Tibial artery (tissue), 4 donors: ENCODE measurements at regions not wholly inside any gene's neighbourhood (a gene's known extent, or its start where the extent isn't known, plus 50 kb on each side); places are given as distances from the start of the nearest gene placed in this dataset.
"Not testable (repeated sequence)": the region's sequence is repeated elsewhere in the genome, so short reads cannot be mapped to it uniquely, and the experiment has no call there.

Experiments
- DNase-seq, 2 donors: peaks; one replicate each; pipeline ENCODE4 v3.0.0-alpha.2; 2019
- H3K27ac ChIP-seq, 2 donors: fragments of 200-600 bp; sonication (generic) in 1 of 2; 1 replicate in 1 of 2; 2 replicates in 1 of 2; pipeline ENCODE4 v1.5.1; 2018 to 2019; ENCODE audit warnings: mild to moderate bottlenecking in 1 of 2
- H3K27me3 ChIP-seq, 2 donors: fragments of 200-600 bp; sonication (generic) in 1 of 2; one replicate each; pipeline versions ENCODE4 v1.5.1 to v1.6.0; 2016 to 2019
- H3K36me3 ChIP-seq, 3 donors: fragments of 200-600 bp; sonication (generic) in 2 of 3; one replicate each; pipeline ENCODE4 v1.5.1; 2016 to 2019; ENCODE audit warnings: mild to moderate bottlenecking in 2 of 3
- H3K4me1 ChIP-seq, 4 donors: fragments of 200-600 bp; sonication (generic) in 2 of 4; 1 replicate in 3 of 4; 2 replicates in 1 of 4; pipeline ENCODE4 v1.5.1; 2016 to 2019
- H3K4me3 ChIP-seq, 2 donors: fragments of 200-600 bp; sonication (generic) in 1 of 2; 1 replicate in 1 of 2; 2 replicates in 1 of 2; pipeline ENCODE4 v1.5.1; 2018 to 2019; ENCODE audit warnings: mild to moderate bottlenecking in 2 of 2
- H3K9me3 ChIP-seq, 3 donors: fragments of 200-600 bp; sonication (generic) in 1 of 3; one replicate each; pipeline ENCODE4 v1.5.1; 2016 to 2019
- CTCF ChIP-seq, 2 experiments: fragments of 200-600 bp in 1 of 2; fragments of 450-650 bp in 1 of 2; IDR thresholded peaks; one replicate each; pipeline ENCODE4 v1.5.1; 2017 to 2019; ENCODE audit warnings: antibody characterized with exemption in 2 of 2, mild to moderate bottlenecking in 1 of 2, moderate library complexity in 1 of 2
- intact Hi-C: fragments of 100-400 bp; cut with DNase I; formaldehyde crosslinking; loops from one replicate; pipeline ENCODE4 v1.15.0; 2023; ENCODE audit warnings: low total_unique reads

GRCh38 chr6:27700337-27700736 is 211.9 kb downstream of the OR2B2 start:
- Histone ChIP-seq H3K27me3 (peaks cover 0 to 9% of the 10 kb centered on the region in 2 donors), H3K4me1 (no peaks in the 10 kb centered on the region), H3K36me3 (no peaks in the 10 kb centered on the region), H3K9me3 (no peaks in the 10 kb centered on the region), H3K27ac (no peak overlapping the region), H3K4me3 (no peak overlapping the region)
- no peak for DNase-seq
- TF ChIP-seq CTCF (IDR thresholded peaks at IDR 0.05) = no peak
- intact Hi-C loops = no loop called here

GRCh38 chr6:27694547-27694874 is 217.7 kb downstream of the OR2B2 start:
- Histone ChIP-seq H3K9me3 (no peaks in the 10 kb centered on the region), H3K27ac (no peak overlapping the region), H3K36me3 (no peaks in the 10 kb centered on the region), H3K4me3 (peak overlapping the region in 1 of 2 donors; percentile 35), H3K27me3 (peaks cover 0 to 27% of the 10 kb centered on the region in 2 donors), H3K4me1 (no peaks in the 10 kb centered on the region)
- TF ChIP-seq CTCF (IDR thresholded peaks at IDR 0.05) = no peak
- no peak for DNase-seq
- intact Hi-C loops = no loop called here

GRCh38 chr6:27693766-27694546 is 218.2 kb downstream of the OR2B2 start:
- peak overlapping the region; percentile 19 to 35 for H3K4me3 ChIP-seq
- TF ChIP-seq CTCF (IDR thresholded peaks at IDR 0.05) = no peak
- no peak for DNase-seq
- no peaks in the 10 kb centered on the region for H3K4me1 ChIP-seq
- H3K9me3 ChIP-seq = no peaks in the 10 kb centered on the region
- intact Hi-C loops = no loop called here
- peaks cover 0 to 27% of the 10 kb centered on the region in 2 donors for H3K27me3 ChIP-seq
- no peaks in the 10 kb centered on the region for H3K36me3 ChIP-seq
- no peak overlapping the region for H3K27ac ChIP-seq

GRCh38 chr6:27692133-27692532 is 219.2 kb upstream of the ZNF184 start:
- H3K27ac ChIP-seq, H3K9me3 ChIP-seq, H3K4me3 ChIP-seq, intact Hi-C loops, DNase-seq, H3K4me1 ChIP-seq, H3K36me3 ChIP-seq: not testable (repeated sequence)
- H3K27me3 ChIP-seq = peaks cover 0 to 25% of the 10 kb centered on the region in 2 donors

- intact Hi-C loops = no loop called here
- peak; percentile 66 to 83 for DNase-seq
- Histone ChIP-seq H3K27ac (peak overlapping the region in 1 of 2 donors; percentile 41), H3K4me1 (peaks cover 0 to 10% (median 4%) of the 10 kb centered on the region in 4 donors), H3K36me3 (no peaks in the 10 kb centered on the region), H3K4me3 (peak overlapping the region; percentile 45 to 52), H3K9me3 (no peaks in the 10 kb centered on the region), H3K27me3 (peaks cover 0 to 5% of the 10 kb centered on the region in 2 donors)
- TF ChIP-seq CTCF (IDR thresholded peaks at IDR 0.05) = no peak
Observed at GRCh38 chr6:27688014-27688586, 215.2 kb upstream of the ZNF184 start.
